OCI-LY1 (cell line): ENCODE measurements at regions not wholly inside any gene's neighbourhood (a gene's known extent, or its start where the extent isn't known, plus 50 kb on each side); places are given as distances from the start of the nearest gene placed in this dataset.

Source experiments
- EZH2 ChIP-seq: fragments of 200-600 bp; sonication (generic), shearing (Covaris generic); IDR thresholded peaks from 2 replicates; pipeline ENCODE4 v1.8.0; 2017; ENCODE audit warnings: borderline replicate concordance, mixed run types, mild to moderate bottlenecking, antibody characterized with exemption, low read length, moderate library complexity, mixed read lengths
- TF ChIP-seq, protein P1 (sequence below): fragments of 200-600 bp; sonication (generic), shearing (Covaris generic); IDR thresholded peaks from 2 replicates; pipeline ENCODE4 v1.5.1; 2017; ENCODE audit warnings: mild to moderate bottlenecking, antibody characterized with exemption, low read length, moderate library complexity, mixed read lengths

DNA sequence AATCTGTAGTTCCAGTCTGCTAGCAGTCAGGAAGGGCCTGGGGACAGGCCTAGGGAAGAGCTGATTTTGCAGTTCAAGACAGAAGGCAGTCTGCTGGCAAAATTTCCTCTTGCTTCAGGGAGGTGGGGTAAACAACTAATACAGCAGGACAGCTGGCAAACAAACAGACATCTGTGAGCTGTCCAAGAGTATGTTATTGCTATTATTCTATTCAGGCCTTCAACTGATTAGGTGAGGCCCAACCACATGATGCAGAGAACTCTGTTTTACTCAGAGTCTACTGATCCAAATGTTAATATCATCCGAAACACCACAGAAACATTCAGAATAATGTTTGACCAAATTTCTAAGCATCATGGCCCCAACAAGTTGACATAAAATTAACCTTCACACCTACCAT, 161.0 kb upstream of the E2F7 start:
- TF ChIP-seq, protein P1, sequence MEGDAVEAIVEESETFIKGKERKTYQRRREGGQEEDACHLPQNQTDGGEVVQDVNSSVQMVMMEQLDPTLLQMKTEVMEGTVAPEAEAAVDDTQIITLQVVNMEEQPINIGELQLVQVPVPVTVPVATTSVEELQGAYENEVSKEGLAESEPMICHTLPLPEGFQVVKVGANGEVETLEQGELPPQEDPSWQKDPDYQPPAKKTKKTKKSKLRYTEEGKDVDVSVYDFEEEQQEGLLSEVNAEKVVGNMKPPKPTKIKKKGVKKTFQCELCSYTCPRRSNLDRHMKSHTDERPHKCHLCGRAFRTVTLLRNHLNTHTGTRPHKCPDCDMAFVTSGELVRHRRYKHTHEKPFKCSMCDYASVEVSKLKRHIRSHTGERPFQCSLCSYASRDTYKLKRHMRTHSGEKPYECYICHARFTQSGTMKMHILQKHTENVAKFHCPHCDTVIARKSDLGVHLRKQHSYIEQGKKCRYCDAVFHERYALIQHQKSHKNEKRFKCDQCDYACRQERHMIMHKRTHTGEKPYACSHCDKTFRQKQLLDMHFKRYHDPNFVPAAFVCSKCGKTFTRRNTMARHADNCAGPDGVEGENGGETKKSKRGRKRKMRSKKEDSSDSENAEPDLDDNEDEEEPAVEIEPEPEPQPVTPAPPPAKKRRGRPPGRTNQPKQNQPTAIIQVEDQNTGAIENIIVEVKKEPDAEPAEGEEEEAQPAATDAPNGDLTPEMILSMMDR = no peak
- TF ChIP-seq EZH2 = no peak
